HG03439 (cell line): ENCODE measurements at regions not wholly inside any gene's neighbourhood (a gene's known extent, or its start where the extent isn't known, plus 50 kb on each side); places are given as distances from the start of the nearest gene placed in this dataset.

Experiments
- ATAC-seq: cut with Tn5 transposase; IDR thresholded peaks from one replicate; pipeline ENCODE4 v1.9.1; 2021; ENCODE audit warnings: mild to moderate bottlenecking, moderate library complexity; ENCODE audit not compliant: unreplicated experiment

DNA sequence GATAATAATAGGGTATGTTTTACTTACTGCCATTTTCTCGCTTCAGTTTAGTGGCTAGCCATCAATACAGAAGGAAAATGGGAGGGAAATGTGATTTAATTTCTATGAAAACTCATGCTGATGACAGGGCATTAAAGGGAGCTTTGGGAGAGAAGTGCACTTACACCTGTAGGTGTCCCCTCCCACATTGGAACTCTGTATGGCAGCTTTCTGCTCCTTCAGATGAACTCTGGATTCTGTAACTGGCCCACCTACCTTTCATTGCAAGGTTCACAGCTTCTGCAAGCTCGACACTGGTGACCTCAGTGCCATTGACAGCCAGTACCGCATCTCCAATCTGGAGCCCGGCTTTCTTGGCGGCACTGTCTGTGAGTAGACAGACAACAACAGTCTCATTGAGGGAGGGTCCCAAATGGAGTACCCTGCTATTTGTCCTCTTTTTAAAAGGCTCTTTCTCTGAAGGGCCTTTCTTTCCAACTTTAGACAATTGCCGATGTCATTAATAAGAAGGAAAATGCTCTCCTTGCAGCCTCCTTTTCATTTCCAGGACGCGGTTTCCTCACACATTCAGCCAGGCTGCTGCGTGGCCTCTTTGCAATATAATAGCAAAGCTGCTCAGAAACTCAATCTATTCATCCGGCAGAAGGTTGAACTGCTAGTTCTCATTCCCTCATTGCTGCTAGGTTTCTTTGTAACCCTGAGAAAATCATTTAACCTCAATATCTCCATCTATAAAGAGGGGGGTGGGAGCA, 63.6 kb downstream of the NUDT12 start:
- no peak for ATAC-seq

DNA sequence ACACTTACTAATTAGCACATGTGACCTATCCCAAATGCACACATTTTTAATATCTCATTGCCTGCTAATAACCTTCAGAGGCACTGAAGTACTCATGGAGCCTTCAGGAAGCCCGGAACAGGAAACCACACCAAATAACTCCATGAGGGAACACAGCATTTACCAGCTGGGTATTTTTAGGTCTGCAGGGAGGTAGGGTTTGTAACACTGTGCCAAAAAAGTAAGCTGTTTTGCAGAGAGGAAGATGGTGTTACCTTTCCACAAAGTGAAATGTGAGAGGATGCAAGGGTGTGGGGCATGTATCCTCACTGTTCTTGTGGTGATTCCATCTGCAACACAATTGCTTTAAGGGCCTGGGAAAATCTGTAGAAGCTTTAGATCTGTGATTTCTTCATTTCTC, 64.4 kb downstream of the NUDT12 start:
- ATAC-seq: no peak

DNA sequence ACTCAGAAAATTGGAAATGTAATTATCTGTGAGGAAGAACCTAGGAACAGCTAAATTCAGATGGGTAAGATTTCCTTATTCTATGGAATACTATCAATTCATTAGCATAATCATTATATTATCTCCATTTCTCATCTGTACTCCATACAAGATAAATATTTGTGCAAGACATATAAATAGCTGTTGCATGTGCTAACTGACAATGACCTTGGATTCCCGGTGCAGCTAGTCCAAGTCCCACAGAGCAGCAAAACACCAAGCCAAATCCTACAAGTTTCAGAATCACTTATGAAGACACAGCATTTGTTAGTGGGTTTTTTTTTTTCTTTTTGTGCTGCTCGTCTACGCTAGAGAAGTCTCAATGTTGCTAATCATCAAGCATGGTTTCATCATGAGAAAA, 64.8 kb downstream of the NUDT12 start:
- no peak for ATAC-seq

DNA sequence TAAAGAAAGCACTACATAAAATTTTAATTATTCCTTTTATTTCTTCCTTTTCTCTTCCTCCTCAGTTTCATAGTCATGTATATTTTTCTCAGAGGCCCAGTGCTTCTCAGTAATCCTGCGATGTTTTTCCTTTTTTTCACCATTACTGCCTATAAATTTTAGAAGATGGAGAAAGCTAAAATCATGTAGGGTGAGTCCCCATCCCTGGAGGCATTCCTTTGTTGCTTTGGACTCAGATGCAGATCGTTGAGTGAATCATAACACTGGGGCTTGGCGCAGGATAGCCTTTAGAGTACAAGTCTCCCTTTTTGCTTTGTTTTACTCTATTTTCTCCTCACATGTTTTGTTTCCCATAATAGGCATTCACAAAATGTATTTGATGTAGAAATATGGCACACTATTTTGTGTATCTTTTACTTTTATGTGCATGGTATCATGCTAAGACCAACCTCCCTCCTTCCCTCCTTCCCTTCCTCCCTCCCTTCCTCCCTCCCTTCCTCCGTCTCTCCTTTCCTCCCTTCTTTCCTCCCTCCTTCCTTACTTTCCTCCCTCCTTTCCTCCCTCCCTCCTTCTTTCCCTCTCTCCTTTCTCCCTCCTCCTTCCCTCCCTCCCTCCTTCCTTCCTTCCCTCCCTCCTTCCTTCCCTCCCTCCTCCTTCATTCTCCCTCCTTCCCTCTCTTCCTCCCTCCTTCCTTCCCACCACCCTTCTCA, 72.4 kb downstream of the NUDT12 start:
- no peak for ATAC-seq

DNA sequence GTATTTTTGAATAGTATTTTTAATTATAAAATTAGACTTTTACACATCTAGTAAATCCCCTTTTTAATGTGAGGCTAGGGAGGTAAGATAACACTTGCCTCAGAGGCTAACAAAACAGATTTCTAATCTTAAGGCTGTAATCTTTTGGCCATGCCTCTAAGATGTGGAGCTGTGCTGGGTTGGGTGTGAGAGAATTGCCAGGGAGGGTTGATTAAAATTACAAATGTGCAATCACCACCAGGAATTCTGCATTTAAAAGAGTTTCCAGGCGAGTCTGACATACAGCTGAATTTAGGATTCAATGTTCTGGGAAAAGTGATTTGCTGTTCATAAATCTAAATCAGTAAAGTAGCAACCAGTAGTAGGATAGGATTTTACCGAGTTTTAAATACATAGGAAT, 73.3 kb downstream of the NUDT12 start:
- no peak for ATAC-seq

DNA sequence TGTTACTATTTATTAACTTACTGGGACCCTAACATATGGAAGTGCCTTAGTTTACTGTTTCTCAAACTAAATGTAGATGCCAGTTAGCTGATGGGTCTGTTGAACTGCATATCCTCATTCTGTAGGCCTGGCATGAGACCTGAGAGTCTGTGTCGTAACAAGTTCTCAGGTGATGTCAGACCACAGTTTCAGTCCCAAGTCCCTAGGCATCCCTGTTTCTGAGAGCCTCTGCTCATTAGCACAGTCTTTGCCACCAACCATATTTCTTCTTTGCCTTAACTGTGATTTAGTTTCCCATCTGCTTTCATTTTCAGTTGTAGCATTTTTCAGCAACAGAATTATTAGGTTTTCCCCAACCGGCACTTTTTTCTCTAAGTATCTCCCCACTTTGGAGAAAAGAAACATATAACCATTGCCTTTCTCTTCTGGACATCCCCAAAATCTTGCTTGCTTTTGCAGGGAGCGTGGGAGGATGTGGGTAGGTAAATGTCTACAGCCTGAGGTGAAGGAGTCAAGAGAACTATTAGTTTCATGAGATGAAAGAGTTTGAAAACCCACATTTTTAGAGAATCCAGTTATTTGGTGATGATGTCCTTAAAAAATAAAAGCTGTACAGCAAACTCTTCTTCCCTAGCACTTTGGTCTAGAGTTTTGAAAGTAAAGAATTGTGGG, 74.6 kb downstream of the NUDT12 start:
- peak; percentile 65 for ATAC-seq

DNA sequence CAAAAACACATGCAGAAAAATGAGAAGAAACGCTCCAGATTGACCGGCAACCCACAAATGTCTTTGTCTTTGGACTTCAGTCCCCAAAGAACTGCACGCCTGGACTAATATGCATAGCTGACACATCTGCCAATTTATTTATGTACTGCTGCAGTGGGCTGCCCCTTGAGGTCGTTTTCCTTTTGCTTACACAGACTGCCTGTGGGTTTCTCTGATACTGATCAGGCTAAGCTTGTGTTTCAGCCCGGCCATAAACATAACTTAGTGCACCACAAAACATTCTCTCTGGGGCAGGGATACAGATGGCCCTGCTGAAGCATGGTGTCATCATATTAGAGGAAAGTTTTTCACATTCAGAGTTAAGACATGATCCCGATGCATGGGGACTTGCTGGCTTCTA, 75.4 kb downstream of the NUDT12 start:
- ATAC-seq: no peak

DNA sequence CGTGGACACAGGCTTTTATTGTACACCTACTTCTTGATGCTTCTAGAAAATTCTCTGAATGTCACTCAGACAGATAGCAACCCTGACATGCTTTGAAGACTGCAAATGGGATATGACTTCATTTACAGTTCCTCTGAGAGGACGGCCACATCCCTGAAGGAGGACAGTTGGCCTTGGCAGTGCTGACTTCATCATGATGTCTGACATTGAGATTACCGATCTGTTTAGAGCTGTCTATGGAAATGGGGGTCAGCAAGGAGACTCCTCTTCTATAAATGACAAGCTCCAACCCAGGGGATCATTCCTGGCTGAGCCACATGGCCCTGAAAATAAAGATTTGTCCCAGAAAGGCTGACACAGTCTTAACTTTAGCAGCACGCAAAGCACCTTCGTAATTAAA, 75.8 kb downstream of the NUDT12 start:
- ATAC-seq: no peak

DNA sequence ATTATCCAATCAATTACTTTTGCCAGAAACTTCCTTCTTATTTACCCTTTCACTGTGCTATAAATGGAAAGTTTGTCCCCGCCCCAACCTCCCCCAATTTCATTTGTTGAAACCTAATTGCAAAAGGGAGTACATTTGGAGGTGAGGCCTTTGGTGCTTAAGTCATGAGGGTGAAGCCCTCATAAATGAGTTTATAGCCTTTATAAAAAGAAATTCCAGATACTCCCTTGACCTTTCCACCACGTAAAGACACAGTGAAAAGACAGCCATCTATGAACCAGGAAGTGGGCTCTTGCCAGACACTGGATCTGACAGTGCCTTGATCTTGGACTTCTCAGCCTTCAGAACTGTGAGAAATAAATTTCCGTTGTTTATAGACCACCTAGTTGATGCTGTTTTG, 82.3 kb downstream of the NUDT12 start:
- no peak for ATAC-seq

DNA sequence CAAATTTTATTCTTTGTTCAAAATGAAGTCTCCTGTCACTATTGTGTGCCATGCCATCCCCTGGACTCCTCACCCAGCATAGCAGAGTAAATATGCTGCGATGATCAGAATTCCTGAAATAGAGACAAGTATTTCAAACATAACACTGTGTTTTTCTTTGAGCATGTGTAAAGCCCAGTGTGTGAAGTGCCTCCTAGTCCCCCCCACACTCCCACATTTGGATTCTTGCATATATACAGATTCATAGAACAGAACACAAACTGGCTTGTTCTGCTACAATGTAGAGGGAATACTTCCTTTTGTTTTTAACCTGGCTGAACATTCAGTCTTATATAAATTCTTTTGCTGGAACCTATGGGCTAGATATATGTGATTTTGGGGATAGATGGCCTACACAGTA, 84.9 kb downstream of the NUDT12 start:
- ATAC-seq: no peak

DNA sequence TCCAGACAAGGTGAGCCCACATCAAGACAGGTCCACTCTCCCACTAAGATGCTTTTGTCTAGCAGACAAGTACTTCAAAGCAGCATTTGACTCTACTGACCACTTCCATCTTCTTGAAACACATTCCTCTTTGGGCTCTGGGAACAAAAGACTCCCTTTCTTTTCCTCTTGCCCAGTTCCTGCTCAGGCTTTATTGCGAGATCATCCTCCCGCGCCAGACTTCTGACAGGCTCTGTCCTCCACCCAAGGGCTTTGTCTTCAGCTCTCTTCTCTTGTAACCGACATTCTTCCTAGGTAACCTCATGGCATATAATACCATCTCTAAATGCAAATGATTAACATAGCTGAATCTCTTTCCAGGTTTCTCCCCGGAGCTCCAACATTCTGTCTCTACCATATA, 85.8 kb downstream of the NUDT12 start:
- ATAC-seq: no peak

DNA sequence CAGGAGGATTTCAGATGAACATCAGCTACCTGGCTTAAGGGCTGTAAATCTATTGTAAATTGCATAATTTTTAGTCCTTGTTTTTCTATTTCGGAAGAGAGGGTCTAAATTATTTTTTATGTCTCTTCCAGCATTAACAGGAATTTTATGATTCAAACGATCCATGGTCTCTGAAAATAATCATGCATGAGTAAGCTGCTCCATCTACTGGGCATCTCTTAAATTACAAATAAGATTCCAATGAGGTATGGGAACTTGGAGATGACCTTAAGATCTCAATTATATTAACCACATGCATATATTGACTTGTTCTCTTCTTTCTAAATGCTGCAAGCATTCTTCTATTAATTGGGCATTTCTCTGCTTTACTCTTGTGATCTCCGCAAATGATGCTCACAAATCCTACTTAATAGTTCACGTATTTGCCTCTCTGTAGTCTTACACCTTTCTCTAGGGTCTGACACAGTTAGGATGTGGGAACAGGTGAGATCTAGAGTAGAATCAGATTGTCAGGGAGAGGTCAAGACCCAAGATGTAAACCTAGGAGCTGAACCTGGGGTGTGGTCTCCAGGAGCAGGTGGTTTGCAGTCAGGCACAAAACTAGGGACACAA, 86.9 kb downstream of the NUDT12 start:
- peak; percentile 50 for ATAC-seq

DNA sequence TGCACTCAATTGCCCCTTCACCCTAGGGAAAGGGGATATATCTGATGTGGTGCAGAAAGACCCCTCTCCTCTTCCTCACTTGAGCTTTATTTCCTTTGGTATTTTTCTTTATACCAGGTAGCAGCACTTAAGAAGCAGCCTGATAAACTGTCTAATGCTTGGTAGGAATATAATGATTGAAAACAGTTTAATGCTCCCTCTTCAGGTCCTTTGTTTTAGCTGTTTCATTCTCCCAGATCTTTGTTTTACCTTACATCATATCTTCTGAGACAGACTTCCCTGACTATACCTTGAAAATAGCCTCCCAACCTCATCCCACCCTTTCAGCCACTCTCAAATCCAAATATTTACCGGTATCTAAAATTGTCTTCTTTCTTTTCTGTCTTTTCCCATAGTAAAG, 87.9 kb downstream of the NUDT12 start:
- no peak for ATAC-seq

DNA sequence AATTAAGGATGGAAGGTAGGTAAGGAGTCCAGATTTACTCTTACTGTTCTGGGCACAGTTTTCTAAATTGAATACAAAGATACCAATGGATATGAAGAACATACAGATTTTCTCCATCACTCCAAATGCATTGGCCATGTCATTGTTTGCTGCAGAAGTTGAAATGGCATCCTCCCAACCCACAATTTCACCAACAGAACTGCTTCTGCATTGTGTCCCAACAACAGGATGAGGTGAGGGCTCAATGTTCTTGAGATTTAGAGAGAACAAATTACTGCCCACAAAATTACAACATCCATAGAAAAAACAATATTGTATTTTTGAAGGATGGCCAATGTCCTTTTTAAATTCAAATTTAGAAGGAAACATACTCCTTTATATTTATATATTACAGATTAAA, 88.9 kb downstream of the NUDT12 start:
- ATAC-seq: no peak

DNA sequence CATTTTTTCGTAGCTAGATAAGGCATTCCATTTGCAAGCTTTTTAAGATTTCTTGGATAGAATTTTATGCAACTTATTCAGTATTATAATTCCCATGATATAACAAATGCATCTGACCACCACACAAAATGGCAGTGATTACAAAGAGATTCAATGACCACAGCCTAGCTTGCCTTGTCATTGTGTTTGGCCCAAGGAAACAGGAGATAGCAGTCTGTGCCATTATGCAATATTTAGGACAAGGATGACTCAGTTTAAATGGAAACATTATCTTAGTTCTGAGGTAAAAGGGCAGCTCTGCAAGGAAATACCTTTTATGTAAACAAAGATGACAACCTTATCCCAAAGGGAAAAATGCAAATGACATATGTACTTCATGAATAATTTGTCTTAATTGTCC, 89.8 kb downstream of the NUDT12 start:
- no peak for ATAC-seq

DNA sequence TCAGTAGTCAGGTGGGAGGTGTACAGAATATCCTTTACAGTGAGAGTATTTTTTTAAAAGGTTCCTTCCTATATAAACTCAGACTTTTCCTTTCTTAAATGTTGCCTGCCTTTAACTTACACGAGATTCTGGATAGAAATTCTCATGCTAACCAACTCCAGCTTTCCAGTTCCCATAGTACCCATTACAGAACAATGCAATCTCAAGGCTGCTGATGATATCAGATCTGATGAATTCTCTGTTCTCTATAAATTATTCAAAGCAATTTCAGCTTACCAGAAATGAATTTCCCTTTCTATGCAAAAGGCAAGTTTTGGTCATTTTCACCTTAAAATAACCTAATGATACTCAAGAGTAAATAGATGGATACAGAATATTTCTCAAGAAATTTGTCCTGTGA, 90.3 kb downstream of the NUDT12 start:
- no peak for ATAC-seq

DNA sequence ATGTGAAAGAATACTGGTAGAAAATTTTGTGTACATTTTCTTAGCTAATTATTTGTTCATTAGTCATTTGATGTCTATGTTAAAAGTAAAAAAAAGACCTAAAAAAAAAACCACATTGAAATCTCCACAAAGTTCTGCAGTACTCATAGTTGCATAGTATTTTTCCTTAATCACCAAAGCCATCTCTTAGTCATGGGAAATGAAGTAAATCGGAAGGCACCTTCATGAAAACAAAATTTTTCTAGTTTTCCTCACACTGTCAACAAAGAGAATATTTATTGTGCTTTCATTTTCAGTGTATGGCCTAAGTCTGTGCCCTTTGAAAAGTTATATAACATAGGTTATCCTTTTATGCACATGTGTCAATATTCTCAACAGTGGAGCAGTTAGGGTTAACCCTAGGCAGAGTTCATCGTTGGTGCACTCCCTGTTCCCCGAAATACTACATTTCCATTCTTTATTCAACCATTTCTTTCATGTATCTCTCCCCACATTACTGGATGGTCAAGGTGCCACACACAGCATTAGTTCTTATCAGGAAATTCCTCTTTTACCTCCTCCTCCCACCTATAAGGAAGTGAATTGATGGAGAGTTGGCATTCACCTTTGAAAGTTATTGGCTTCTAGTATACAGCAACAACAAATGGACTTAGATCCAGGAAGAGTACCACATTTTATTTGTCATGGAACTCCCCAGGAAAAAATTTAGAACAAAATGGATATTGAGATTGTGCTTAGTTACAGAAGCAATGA, 93.1 kb downstream of the NUDT12 start:
- ATAC-seq: no peak

DNA sequence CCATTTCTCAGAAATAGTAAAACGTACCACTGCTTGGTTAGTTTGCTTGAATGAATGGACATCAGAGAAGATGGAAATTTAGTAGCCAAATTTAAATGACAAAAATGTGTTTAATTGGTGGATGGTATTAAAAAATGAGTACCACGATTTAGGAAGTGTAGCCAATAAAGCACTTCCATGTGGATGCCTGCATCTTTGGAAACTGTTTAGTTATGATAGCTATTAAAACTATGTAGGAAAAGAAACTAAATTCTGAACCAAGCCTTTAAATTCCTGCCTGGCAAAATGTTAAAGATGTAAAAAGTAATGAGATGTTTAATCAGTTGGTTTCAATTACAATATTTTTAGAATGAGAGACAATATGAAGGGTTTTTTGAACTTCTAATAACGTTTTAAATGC, 94.8 kb downstream of the NUDT12 start:
- ATAC-seq: no peak

DNA sequence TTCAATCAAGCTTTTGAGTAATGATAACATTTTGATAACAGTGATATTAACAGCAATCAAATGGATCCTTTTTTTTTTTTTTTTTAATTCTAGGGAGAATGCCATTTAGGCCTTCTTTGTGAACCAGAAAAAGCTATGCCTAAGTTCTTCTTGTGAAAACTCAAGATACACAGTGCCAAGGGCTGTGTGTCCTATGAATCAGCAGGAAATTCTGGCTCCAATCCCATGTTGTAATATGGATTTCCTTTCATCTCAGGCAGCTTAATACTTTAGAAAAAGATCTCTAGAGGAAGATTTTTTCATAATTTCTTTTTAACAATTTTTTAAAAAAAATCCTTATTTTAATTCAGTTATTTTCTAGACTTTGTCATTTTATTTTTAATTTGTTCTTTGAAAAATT, 96.1 kb downstream of the NUDT12 start:
- no peak for ATAC-seq

DNA sequence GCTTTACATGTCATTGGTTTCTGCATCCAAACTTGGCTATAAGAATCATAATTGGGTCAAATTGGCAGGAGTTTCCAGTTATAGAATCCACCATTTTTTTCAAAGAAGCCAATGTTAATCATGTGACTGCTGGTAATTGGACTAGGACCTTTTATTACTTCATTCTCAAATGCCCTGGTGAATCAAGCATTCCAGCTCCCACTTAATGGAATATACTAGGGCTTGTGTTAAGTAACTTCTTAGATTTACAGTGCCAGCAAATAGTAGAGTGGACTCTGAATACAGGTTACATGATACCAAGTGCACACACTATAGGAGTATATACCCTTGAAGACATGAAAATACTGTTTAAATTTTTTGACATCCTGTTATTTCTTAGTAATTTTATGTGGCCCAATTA, 96.7 kb downstream of the NUDT12 start:
- no peak for ATAC-seq

DNA sequence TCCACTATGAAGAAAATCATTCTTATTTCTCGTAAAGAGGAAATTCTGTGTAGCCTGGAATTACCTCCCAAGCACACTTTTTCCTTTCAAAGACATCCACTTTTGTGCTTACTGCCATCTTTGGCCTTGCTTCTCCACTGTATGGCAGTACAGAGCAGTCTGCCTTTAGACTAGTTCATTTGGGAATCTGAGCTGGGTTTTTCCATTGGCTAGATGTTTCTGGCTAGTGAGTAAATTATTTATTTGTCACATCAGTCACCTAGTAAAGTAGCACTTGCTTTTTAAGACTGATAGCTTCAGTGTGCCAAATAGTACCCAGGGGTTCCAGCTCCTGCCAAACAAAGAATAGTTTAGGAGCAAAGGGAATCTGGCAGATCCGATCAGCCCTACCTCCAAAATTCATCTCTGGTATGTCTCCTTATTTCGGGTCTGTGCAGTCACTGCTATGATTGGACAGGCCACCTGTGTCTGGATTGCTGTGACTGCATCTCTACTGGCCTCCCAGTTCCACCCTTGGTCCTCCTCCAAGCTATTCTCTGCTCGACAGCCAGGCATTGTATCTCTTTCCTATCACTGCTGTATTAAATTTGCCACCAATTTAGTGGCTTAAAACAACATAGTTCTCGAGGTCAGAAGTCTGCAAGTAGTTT, 97.6 kb downstream of the NUDT12 start:
- no peak for ATAC-seq
